Mammary epithelial cell (primary cell): ENCODE measurements at regions not wholly inside any gene's neighbourhood (a gene's known extent, or its start where the extent isn't known, plus 50 kb on each side); places are given as distances from the start of the nearest gene placed in this dataset.

Experiments used
- EZH2 ChIP-seq: IDR thresholded peaks from 2 replicates; pipeline ENCODE4 v1.6.1; 2012; ENCODE audit warnings: low read length, inconsistent platforms, borderline replicate concordance
- TF ChIP-seq, protein P1 (sequence below), 2 donors: IDR thresholded peaks in 1 of 2; conservative IDR thresholded peaks in 1 of 2; 2 replicates each; pipeline ENCODE4 v1.5.1; 2011 to 2012; ENCODE audit warnings: inconsistent platforms in 2 of 2, low read length in 2 of 2, mild to moderate bottlenecking in 2 of 2, control low read depth in 1 of 2, low read depth in 1 of 2; ENCODE audit not compliant: insufficient read depth in 1 of 2; ENCODE audit errors: extremely low read depth in 1 of 2

DNA sequence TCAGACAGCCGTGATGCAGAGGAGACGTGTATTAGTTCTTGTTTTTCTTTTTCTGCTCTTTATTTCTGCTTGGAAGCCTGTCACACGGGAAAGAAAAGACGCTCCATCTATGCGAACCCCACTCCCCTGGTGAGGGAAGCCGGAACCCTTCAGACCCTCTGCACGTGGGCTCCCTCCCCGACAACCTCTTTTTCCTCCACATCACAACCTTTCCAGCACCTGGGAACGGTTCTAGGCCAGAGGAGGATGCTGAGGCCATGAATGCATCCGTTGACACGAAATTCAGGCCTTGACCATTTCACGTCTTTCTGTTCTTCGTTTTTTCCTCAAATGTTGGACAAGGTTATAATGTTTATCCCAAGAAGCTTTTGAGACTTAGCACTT lies 85.3 kb upstream of the WNT7B start:
- TF ChIP-seq, protein P1, sequence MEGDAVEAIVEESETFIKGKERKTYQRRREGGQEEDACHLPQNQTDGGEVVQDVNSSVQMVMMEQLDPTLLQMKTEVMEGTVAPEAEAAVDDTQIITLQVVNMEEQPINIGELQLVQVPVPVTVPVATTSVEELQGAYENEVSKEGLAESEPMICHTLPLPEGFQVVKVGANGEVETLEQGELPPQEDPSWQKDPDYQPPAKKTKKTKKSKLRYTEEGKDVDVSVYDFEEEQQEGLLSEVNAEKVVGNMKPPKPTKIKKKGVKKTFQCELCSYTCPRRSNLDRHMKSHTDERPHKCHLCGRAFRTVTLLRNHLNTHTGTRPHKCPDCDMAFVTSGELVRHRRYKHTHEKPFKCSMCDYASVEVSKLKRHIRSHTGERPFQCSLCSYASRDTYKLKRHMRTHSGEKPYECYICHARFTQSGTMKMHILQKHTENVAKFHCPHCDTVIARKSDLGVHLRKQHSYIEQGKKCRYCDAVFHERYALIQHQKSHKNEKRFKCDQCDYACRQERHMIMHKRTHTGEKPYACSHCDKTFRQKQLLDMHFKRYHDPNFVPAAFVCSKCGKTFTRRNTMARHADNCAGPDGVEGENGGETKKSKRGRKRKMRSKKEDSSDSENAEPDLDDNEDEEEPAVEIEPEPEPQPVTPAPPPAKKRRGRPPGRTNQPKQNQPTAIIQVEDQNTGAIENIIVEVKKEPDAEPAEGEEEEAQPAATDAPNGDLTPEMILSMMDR (conservative IDR thresholded peaks at IDR 0.05 in 1 of 2, IDR thresholded peaks at IDR 0.05 in 1 of 2; ENCODE audit: extremely low read depth in 1 of 2, insufficient read depth in 1 of 2, low read depth in 1 of 2, low read length in 2 of 2) = no peak
- TF ChIP-seq EZH2 = no peak
